GM10266 (cell line): ENCODE measurements at regions not wholly inside any gene's neighbourhood (a gene's known extent, or its start where the extent isn't known, plus 50 kb on each side); places are given as distances from the start of the nearest gene placed in this dataset.
A peak's percentile ranks its signal among the peaks of the same experiment; 100 is the strongest.
"Not testable (repeated sequence)": the region's sequence is repeated elsewhere in the genome, so short reads cannot be mapped to it uniquely, and the experiment has no call there.

Source experiments
- DNase-seq: peaks from one replicate; pipeline ENCODE4 v3.0.0; 2012; ENCODE audit errors: extremely low spot score
- TF ChIP-seq, protein P1 (sequence below): IDR thresholded peaks from 2 replicates; pipeline ENCODE4 v1.5.1; 2012; ENCODE audit warnings: mild to moderate bottlenecking, low read depth; ENCODE audit not compliant: control insufficient read depth, insufficient read depth; ENCODE audit errors: missing control alignments

DNA sequence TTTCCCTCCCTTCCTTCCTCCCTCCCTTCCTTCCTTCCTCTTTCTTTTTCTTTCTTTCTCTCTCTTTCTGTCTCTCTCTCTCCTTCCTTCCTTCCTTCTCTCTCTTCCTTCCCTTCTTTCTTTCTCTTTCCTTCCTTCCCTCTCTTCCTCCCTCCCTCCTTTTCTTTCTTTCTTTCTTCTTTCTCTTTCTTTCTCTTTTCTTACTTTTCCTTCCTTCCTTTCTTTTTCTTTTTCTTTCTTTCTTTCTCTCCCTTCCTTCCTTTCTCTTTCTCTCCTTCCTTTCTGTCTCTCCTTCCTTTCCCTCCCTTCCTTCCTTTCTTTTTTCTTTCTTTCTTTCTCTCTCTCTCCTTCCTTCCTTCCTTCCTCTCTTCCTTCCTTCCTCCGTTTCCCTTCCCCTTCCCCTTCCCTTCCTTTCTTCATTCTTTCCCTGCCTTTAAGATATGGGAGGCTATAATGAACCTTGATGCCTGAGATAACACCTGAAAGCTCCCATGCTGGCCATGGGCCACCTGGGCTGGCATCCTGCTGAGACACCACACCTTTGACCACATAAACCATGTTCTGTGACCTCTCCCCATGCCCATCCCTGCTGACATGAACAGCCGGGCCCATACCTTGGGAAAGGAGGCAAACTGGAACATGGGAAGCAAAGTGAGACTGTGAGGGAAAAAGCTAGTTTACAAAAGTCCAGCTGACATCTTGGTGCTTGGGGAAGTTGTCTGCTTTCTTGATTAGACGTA, 197.8 kb upstream of the ZNF618 start:
- TF ChIP-seq, protein P1, sequence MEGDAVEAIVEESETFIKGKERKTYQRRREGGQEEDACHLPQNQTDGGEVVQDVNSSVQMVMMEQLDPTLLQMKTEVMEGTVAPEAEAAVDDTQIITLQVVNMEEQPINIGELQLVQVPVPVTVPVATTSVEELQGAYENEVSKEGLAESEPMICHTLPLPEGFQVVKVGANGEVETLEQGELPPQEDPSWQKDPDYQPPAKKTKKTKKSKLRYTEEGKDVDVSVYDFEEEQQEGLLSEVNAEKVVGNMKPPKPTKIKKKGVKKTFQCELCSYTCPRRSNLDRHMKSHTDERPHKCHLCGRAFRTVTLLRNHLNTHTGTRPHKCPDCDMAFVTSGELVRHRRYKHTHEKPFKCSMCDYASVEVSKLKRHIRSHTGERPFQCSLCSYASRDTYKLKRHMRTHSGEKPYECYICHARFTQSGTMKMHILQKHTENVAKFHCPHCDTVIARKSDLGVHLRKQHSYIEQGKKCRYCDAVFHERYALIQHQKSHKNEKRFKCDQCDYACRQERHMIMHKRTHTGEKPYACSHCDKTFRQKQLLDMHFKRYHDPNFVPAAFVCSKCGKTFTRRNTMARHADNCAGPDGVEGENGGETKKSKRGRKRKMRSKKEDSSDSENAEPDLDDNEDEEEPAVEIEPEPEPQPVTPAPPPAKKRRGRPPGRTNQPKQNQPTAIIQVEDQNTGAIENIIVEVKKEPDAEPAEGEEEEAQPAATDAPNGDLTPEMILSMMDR, result no peak
- no peak for DNase-seq

DNA sequence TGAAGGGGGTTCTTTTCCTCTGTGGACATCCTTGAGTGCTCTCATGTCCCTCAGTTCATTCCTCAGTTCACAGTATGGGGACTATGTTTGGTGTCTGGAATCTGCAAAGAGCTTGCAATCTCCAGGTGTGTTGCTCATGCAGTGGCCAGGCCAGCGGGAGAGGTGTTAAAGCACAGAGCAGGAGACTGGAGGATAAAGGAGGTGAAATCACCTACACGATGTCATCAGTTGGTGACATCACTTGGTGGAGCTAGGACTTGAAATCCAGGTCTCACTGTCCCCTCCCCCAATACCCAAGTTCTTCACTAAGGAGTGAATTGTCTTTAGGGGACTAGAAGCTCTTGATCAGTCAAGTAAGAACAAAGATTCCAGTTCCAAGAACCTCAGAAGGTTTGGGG, 197.3 kb upstream of the ZNF618 start:
- TF ChIP-seq, protein P1, result no peak
- DNase-seq, result no peak

DNA sequence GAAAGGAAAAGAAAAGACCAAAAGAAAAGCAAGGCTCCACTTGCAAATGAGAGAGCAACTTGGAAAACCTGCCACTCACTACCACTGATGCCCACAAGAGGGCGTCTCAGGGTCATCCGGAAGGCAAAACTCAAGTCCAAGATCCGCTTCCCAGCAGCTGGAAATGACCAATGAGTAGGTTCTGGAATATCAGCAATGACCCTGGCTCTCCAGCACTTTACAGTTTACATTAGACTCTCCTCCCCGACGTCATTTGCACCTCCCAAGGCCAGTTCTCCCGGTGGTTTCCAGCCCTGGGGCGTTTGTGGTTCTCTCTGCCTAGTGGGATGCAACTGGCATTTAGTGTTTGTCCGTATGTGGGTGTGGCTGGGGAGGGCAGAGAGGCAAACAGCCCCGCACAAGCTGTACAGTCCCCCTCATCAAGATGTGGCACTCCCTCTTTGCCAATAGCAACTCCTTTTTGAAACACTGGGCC, 193.8 kb upstream of the ZNF618 start:
- TF ChIP-seq, protein P1, result peak; percentile 78
- DNase-seq, result peak; percentile 63

DNA sequence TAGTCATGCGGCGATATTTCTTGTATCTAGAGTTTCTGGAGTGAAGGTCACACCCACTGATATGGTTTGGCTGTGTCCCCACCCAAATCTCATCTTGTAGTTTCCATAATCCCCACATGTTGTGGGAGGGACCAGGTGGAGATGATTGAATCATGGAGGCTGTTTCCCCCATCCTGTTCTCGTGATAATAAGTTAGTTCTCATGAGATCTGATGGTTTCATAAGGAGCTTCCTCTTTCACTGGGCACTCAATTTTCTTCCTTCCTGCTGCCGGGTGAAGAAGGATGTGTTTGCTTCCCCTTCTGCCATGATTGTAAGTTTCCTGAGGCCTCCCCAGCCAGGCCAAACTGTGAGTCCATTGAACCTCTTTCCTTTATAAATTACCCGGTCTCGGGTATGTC, 190.5 kb upstream of the ZNF618 start:
- DNase-seq, result not testable (repeated sequence)

DNA sequence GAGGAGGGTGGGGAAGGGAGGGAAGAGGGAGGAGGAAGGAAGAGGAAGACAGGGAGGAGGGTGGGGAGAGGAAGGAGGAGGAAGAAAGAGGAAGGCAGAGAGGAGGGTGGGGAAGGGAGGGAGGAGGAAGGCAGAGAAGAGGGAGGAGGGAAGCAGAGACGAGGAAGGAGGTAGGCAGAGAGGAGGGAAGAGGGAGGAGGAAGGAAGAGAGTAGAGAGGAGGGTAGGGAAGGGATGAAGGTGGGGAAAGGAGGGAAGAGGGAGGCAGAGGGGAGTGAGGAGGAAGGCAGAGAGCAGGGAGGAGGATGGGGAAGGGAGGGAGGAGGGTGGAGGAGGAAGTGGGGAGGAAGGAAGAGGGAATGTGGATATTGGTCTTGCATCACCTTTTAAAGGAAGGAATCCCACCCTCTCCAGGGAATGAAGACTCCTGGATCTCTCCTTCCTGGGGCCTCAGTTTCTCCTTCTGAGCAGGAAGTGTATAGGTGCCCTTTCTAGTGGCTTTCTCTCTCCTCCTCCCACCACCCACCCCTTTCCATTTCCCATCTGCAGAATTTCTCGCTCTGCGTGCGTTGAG, 188.9 kb upstream of the ZNF618 start:
- DNase-seq, result no peak
- TF ChIP-seq, protein P1, result no peak

DNA sequence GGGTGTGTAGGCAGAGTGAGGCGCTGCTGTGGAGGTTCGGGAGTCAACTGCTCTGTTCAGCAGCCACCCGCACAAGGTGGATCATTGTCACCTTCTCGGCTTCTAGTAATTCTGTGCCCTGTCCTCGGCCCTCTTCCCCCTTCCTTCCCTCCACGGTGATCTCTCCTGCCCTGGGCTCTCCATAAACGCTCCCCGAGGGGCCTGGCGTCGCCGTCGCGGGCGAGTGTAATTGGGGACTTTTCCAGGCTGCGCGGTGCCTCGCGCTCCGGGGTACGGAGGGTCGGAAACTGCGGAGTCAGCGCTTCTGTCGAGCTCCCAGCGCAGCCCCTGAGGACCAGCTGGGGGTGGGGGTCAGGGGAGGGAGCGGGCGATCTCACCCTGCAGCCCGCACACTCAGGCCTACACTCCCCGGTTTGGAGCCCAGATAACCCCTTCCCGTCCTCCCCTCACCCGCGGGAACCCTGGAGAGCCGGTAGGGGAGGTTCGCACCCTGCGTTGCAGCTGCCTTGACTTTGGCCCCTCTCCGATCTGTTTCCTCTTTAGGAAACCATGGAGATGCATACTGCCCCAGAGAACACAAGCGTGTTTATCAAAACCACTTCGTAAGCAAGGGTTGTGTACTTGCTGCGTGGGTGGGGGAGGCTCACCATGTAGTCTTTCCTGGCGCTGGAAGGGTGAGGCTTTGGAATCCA, 188.3 kb upstream of the ZNF618 start:
- DNase-seq, result no peak
- TF ChIP-seq, protein P1, result no peak

DNA sequence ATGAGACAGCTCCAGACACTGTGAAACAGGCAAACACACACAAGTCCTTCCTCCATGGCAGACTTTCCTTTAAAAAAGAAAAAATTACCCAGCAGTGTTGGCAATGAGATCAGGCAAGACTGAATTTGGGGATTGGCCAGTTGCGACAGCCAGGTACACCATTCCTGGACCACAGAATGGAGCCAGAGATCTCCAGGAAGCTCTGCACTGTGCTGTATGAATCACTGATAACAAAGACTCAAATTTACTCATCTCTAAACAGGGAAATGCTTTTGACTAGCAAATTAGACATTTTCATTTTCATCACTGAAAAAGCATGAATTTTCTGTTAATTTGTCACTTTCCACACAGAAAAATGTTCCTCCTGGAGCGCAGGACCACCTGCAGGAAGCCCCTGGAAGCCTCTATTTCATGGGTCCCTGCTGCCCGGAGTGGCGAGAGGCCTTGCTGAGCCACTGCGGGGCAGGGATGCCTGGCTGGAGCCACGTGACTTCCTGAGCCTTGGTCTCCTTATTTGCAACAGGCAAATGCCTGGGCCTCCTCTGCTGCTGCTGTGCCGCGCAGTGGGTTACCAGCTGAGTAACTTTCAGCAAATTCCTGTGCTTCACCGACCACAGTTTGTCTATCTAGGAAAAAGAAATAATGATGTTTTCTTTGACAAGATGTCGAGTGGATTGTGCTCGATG, 185.9 kb upstream of the ZNF618 start:
- TF ChIP-seq, protein P1, result no peak
- no peak for DNase-seq
